H9 (cell line): ENCODE measurements at regions not wholly inside any gene's neighbourhood (a gene's known extent, or its start where the extent isn't known, plus 50 kb on each side); places are given as distances from the start of the nearest gene placed in this dataset.

Experiments used
- DNase-seq: peaks from one replicate; pipeline ENCODE4 v3.0.0-alpha.2; 2017
- H2AFZ ChIP-seq: one replicate; pipeline ENCODE4 v1.6.1; 2013; ENCODE audit warnings: mild to moderate bottlenecking, low read length, control low read depth, moderate library complexity
- H2AK5ac ChIP-seq: 2 replicates; pipeline ENCODE4 v1.6.1; 2013; ENCODE audit warnings: low read length, control low read depth, mixed read lengths; ENCODE audit not compliant: insufficient read length
- H2BK120ac ChIP-seq: one replicate; pipeline ENCODE4 v1.6.1; 2013; ENCODE audit warnings: low read depth, mild to moderate bottlenecking, low read length, control low read depth, inconsistent platforms; ENCODE audit not compliant: poor library complexity, severe bottlenecking
- H2BK12ac ChIP-seq: 2 replicates; pipeline ENCODE4 v1.6.1; 2013; ENCODE audit warnings: low read length, control low read depth, mixed read lengths, low read depth; ENCODE audit not compliant: insufficient read length
- H2BK15ac ChIP-seq: 2 replicates; pipeline ENCODE4 v1.6.1; 2013; ENCODE audit warnings: low read depth, low read length, control low read depth
- H2BK20ac ChIP-seq: one replicate; pipeline ENCODE4 v1.6.1; 2013; ENCODE audit warnings: low read depth, mild to moderate bottlenecking, low read length, control low read depth, inconsistent platforms; ENCODE audit not compliant: poor library complexity, severe bottlenecking
- H2BK5ac ChIP-seq: 2 replicates; pipeline ENCODE4 v1.6.1; 2013; ENCODE audit warnings: low read length, control low read depth, mixed read lengths; ENCODE audit not compliant: insufficient read length
- H3K14ac ChIP-seq: 2 replicates; pipeline ENCODE4 v1.6.1; 2013; ENCODE audit warnings: low read length, control low read depth; ENCODE audit not compliant: insufficient read depth
- H3K18ac ChIP-seq: 2 replicates; pipeline ENCODE4 v1.6.1; 2013; ENCODE audit warnings: low read depth, mild to moderate bottlenecking, mixed read lengths, low read length, control low read depth; ENCODE audit not compliant: insufficient read length
- H3K23ac ChIP-seq: 2 replicates; pipeline ENCODE4 v1.6.1; 2013; ENCODE audit warnings: low read length, control low read depth, mixed read lengths, low read depth; ENCODE audit not compliant: insufficient read length
- H3K23me2 ChIP-seq: 2 replicates; pipeline ENCODE4 v1.6.1; 2013; ENCODE audit warnings: low read depth, mild to moderate bottlenecking, mixed read lengths, low read length, control low read depth; ENCODE audit not compliant: insufficient read length, poor library complexity, severe bottlenecking
- H3K27ac ChIP-seq: 2 replicates; pipeline ENCODE4 v1.5.1; 2013; ENCODE audit warnings: low read length, control low read depth, mixed read lengths, low read depth; ENCODE audit not compliant: insufficient read length
- H3K27me3 ChIP-seq: 2 replicates; pipeline ENCODE4 v1.6.1; 2013; ENCODE audit warnings: low read length, control low read depth, inconsistent platforms; ENCODE audit not compliant: insufficient read depth
- H3K4ac ChIP-seq: 2 replicates; pipeline ENCODE4 v1.6.1; 2013; ENCODE audit warnings: low read depth, mild to moderate bottlenecking, control low read depth, inconsistent platforms, low read length, moderate library complexity
- H3K4me1 ChIP-seq: 2 replicates; pipeline ENCODE4 v1.6.1; 2013; ENCODE audit warnings: low read length, control low read depth, inconsistent platforms; ENCODE audit not compliant: insufficient read depth
- H3K4me2 ChIP-seq: 2 replicates; pipeline ENCODE4 v1.6.1; 2013; ENCODE audit warnings: low read length, control low read depth, mixed read lengths; ENCODE audit not compliant: insufficient read length, insufficient read depth
- H3K56ac ChIP-seq: 2 replicates; pipeline ENCODE4 v1.6.1; 2013; ENCODE audit warnings: low read depth, mild to moderate bottlenecking, mixed read lengths, low read length, control low read depth; ENCODE audit not compliant: insufficient read length
- H3K79me1 ChIP-seq: 2 replicates; pipeline ENCODE4 v1.6.1; 2013; ENCODE audit warnings: low read depth, mild to moderate bottlenecking, moderate library complexity, low read length, control low read depth, inconsistent platforms; ENCODE audit not compliant: insufficient read depth, poor library complexity, severe bottlenecking
- H3K79me2 ChIP-seq: 2 replicates; pipeline ENCODE4 v1.6.1; 2013; ENCODE audit warnings: low read length, control low read depth, inconsistent platforms; ENCODE audit not compliant: insufficient read depth
- H3K9ac ChIP-seq: 2 replicates; pipeline ENCODE4 v1.6.1; 2013; ENCODE audit warnings: low read length, control low read depth, mixed read lengths; ENCODE audit not compliant: insufficient read length; ENCODE audit errors: extremely low read depth
- H3K9me3 ChIP-seq: one replicate; pipeline ENCODE4 v1.6.1; 2013; ENCODE audit warnings: low read depth, low read length, inconsistent platforms; ENCODE audit not compliant: control insufficient read depth
- H3T11ph ChIP-seq: one replicate; pipeline ENCODE4 v1.6.1; 2013; ENCODE audit warnings: mild to moderate bottlenecking, low read length, control low read depth, inconsistent platforms
- H4K20me1 ChIP-seq: one replicate; pipeline ENCODE4 v1.6.1; 2013; ENCODE audit not compliant: control insufficient read depth, insufficient read length, insufficient read depth
- H4K5ac ChIP-seq: 2 replicates; pipeline ENCODE4 v1.6.1; 2013; ENCODE audit warnings: low read depth, mild to moderate bottlenecking, mixed read lengths, low read length, control low read depth; ENCODE audit not compliant: insufficient read length
- H4K8ac ChIP-seq: replicated peaks from 2 replicates; pipeline ENCODE4 v1.6.1; 2013; ENCODE audit warnings: low read length, control low read depth, mixed read lengths, low read depth; ENCODE audit not compliant: insufficient read length
- H4K91ac ChIP-seq: 2 replicates; pipeline ENCODE4 v1.6.1; 2013; ENCODE audit warnings: low read depth, mild to moderate bottlenecking, moderate library complexity, mixed read lengths, low read length, control low read depth; ENCODE audit not compliant: insufficient read length
- H3K27ac Mint-ChIP-seq, 3 experiments: 2 replicates in 2 of 3; 3 replicates in 1 of 3; pipeline ENCODE4 v1.8.0; 2020 to 2021; ENCODE audit warnings: mixed read lengths in 3 of 3, mild to moderate bottlenecking in 1 of 3, moderate library complexity in 1 of 3
- H3K27me3 Mint-ChIP-seq: 2 replicates; pipeline ENCODE4 v1.8.0; 2021; ENCODE audit warnings: low read depth, mild to moderate bottlenecking, moderate library complexity, mixed read lengths
- H3K36me3 Mint-ChIP-seq, 3 experiments: 2 replicates in 2 of 3; 3 replicates in 1 of 3; pipeline ENCODE4 v1.8.0; 2020 to 2021; ENCODE audit warnings: low read depth in 3 of 3, mixed read lengths in 3 of 3; ENCODE audit not compliant: insufficient read depth in 1 of 3
- H3K4me1 Mint-ChIP-seq, 2 experiments: 2 replicates each; pipeline ENCODE4 v1.8.0; 2020; ENCODE audit warnings: mixed read lengths in 2 of 2
- H3K4me3 Mint-ChIP-seq, 2 experiments: 2 replicates in 1 of 2; 3 replicates in 1 of 2; pipeline ENCODE4 v1.8.0; 2020 to 2021; ENCODE audit warnings: mild to moderate bottlenecking in 2 of 2, mixed read lengths in 2 of 2, moderate library complexity in 1 of 2
- H3K9me3 Mint-ChIP-seq, 2 experiments: 2 replicates in 1 of 2; 3 replicates in 1 of 2; pipeline ENCODE4 v1.8.0; 2020; ENCODE audit warnings: mild to moderate bottlenecking in 2 of 2, mixed read lengths in 2 of 2, moderate library complexity in 1 of 2
- CTCF ChIP-seq: fragments of 200-600 bp; sonication (generic); conservative IDR thresholded peaks from 3 replicates; pipeline ENCODE4 v1.8.0; 2021; ENCODE audit warnings: antibody characterized with exemption, mild to moderate bottlenecking
- whole genome bisulfite sequencing: extraction: QIAGEN DNeasy Blood & Tissue Kit; methylation state at CpG from one replicate; pipeline ENCODE4 v1.1.7; 2013; ENCODE audit warnings: missing lambda C conversion rate, low lambda C conversion rate, mixed read lengths; ENCODE audit not compliant: insufficient read length; ENCODE audit errors: extremely low coverage; 5-methylcytosine and 5-hydroxymethylcytosine counted together

GRCh38 chr10:10353326-10353868 is 664.3 kb upstream of the CELF2 start:
- H3K23ac ChIP-seq = no peak overlapping the region
- no peak overlapping the region for H3K9ac ChIP-seq
- H4K5ac ChIP-seq = no peak overlapping the region
- TF ChIP-seq CTCF = no peak
- H3K27me3 ChIP-seq = no peaks in the 10 kb centered on the region
- Mint-ChIP-seq H3K27me3 (no peaks in the 10 kb centered on the region; the same call in none of the 2 replicates), H3K9me3 (peaks cover 2 to 5% of the 10 kb centered on the region in 2 experiments; a peak in 3 of 5 replicates), H3K27ac (no peak overlapping the region), H3K4me3 (no peak overlapping the region), H3K36me3 (peaks cover 0 to 10% (median 2%) of the 10 kb centered on the region in 3 experiments; a peak in 4 of 7 replicates), H3K4me1 (peaks cover 12 to 13% of the 10 kb centered on the region in 2 experiments)
- no peak overlapping the region for H4K8ac ChIP-seq
- no peak overlapping the region for H2BK20ac ChIP-seq
- H3K79me2 ChIP-seq = no peaks in the 10 kb centered on the region
- WGBS = no CpG with 5 or more reads among the region's 8 CpGs
- no peaks in the 10 kb centered on the region for H3K9me3 ChIP-seq
- H3K23me2 ChIP-seq = no peaks in the 10 kb centered on the region
- H4K91ac ChIP-seq = no peak overlapping the region
- H3K4me2 ChIP-seq = no peak overlapping the region
- no peak overlapping the region for H2BK5ac ChIP-seq
- no peaks in the 10 kb centered on the region for H3K4me1 ChIP-seq
- H2BK120ac ChIP-seq = no peak overlapping the region
- DNase-seq = no peak
- H3K4ac ChIP-seq = no peak overlapping the region
- no peak overlapping the region for H2AK5ac ChIP-seq
- no peaks in the 10 kb centered on the region for H4K20me1 ChIP-seq
- H3K18ac ChIP-seq = no peak overlapping the region
- H2BK12ac ChIP-seq = no peak overlapping the region
- no peak overlapping the region for H3T11ph ChIP-seq
- no peak overlapping the region for H2AFZ ChIP-seq
- H3K79me1 ChIP-seq = no peaks in the 10 kb centered on the region
- no peak overlapping the region for H2BK15ac ChIP-seq
- H3K27ac ChIP-seq = no peak overlapping the region
- H3K56ac ChIP-seq = no peak overlapping the region
- no peak overlapping the region for H3K14ac ChIP-seq
